ENCODE measurements at regions not wholly inside any gene's neighbourhood (a gene's known extent, or its start where the extent isn't known, plus 50 kb on each side); places are given as distances from the start of the nearest gene placed in this dataset.

DNA sequence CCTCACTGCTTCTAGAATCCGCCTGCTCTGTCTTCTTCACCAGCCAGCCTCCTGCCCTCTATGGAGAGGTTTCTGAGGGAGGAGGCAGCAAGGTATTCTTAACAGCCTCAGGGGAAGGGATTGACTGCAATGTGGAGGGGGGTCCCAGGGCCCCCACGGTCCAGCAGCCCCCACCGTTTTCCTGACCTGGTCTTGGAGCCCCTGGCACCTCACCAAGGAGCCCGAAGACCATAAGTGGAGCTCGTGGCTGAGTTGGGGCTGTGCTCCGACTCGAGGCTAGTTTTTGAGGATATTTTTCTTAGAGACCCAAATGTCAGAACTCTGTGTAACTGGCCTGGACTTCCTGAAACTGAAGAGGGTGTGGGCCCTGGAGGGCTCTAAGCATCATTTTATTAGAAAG is 590.0 kb downstream of the BRD1 start:
- no peak overlapping the region for H3K4me3 ChIP-seq (ENCODE audit: low read depth, low read length)
- TF ChIP-seq, protein P1, sequence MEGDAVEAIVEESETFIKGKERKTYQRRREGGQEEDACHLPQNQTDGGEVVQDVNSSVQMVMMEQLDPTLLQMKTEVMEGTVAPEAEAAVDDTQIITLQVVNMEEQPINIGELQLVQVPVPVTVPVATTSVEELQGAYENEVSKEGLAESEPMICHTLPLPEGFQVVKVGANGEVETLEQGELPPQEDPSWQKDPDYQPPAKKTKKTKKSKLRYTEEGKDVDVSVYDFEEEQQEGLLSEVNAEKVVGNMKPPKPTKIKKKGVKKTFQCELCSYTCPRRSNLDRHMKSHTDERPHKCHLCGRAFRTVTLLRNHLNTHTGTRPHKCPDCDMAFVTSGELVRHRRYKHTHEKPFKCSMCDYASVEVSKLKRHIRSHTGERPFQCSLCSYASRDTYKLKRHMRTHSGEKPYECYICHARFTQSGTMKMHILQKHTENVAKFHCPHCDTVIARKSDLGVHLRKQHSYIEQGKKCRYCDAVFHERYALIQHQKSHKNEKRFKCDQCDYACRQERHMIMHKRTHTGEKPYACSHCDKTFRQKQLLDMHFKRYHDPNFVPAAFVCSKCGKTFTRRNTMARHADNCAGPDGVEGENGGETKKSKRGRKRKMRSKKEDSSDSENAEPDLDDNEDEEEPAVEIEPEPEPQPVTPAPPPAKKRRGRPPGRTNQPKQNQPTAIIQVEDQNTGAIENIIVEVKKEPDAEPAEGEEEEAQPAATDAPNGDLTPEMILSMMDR (IDR thresholded peaks at IDR 0.05; ENCODE audit: borderline replicate concordance, insufficient read depth, low read depth, low read length) = no peak

GRCh38 chr22:49237279-49237678 is 590.4 kb downstream of the BRD1 start:
- no peak overlapping the region for H3K4me3 ChIP-seq (ENCODE audit: low read depth, low read length)
- TF ChIP-seq, protein P1 (IDR thresholded peaks at IDR 0.05; ENCODE audit: borderline replicate concordance, insufficient read depth, low read depth, low read length) = no peak

DNA sequence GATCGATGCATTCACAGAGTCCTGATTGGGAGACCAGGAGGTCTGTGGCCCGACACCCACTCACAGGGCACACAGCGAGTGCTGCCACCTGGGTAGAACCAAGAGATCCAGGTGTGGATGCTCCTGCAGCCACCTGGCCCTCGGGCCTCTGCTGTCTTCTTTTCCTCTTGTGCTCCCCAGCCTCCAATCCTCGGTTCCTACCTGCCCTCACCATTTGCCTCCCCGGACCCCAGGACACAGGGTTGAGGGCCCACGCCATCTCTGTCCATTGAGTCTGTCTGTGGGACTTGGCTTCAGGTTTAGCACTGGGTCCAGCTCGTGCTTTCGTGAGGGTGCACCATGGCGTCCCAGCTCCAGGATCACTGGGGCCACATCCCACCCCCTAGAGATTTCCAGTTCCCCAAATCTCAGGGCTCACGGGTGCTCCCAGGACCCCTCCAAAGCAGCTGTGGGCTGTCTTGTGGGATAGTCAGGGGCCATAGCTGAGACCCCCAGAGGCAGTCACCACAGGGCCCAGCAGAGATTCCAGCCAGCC is 591.1 kb downstream of the BRD1 start:
- TF ChIP-seq, protein P1 (IDR thresholded peaks at IDR 0.05; ENCODE audit: borderline replicate concordance, insufficient read depth, low read depth, low read length) = no peak
- no peak overlapping the region for H3K4me3 ChIP-seq (ENCODE audit: low read depth, low read length)

DNA sequence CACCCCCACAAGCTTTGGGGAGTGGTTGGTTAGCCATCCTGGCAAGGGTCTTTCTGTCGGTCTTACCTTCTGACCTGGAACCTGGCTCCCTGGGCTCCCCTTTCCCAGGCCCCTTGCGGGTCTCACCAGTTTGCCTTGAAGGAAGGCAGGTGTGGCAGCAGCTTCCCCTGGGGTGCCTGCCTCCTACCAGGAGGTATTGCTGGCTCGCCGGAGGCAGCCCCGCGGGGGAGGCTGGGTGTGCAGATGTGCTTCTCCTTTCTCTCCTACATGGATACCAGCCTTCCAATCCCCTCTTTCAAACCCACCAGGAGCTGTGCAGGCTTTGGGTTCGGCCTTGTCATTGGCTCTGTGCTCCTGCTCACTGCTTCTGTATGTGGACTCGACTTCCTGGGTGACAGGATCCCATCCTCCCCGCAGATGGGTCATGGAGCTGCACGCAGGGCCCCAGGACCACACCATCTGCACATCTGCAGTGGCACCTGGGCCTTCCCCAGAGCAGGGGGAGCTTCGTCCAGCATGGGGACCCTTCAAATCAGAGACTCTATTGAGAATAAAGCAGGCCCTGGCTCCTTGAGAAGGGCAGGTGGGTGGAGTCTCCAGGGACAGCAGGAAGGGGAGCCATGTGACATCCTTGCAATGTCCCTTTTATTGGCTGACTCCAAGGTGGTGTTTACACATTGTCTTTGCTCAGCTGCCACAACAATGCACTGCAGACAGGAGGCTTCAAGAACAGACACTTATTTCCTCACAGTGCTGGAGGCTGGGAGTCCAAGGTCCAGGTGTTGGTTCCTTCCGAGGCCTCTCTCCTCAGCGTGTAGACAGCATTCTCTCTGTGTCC is 592.0 kb downstream of the BRD1 start:
- no peak overlapping the region for H3K4me3 ChIP-seq (ENCODE audit: low read depth, low read length)
- TF ChIP-seq, protein P1 (IDR thresholded peaks at IDR 0.05; ENCODE audit: borderline replicate concordance, insufficient read depth, low read depth, low read length) = no peak

GRCh38 chr22:49234459-49234858 is 593.2 kb downstream of the BRD1 start:
- H3K4me3 ChIP-seq (ENCODE audit: low read depth, low read length) = no peak overlapping the region
- TF ChIP-seq, protein P1 (IDR thresholded peaks at IDR 0.05; ENCODE audit: borderline replicate concordance, insufficient read depth, low read depth, low read length) = no peak

GRCh38 chr22:49233507-49234100 is 594.1 kb downstream of the BRD1 start:
- no peak overlapping the region for H3K4me3 ChIP-seq (ENCODE audit: low read depth, low read length)
- TF ChIP-seq, protein P1 (IDR thresholded peaks at IDR 0.05; ENCODE audit: borderline replicate concordance, insufficient read depth, low read depth, low read length) = no peak
